HEK293 (cell line): ENCODE measurements at regions not wholly inside any gene's neighbourhood (a gene's known extent, or its start where the extent isn't known, plus 50 kb on each side); places are given as distances from the start of the nearest gene placed in this dataset.

ENCODE experiments used
- CTCF ChIA-PET: fragments of 350-600 bp; formaldehyde crosslinking; extraction: SDS; loops from one replicate; lab custom pipeline; 2021; ENCODE audit warnings: antibody characterized with exemption; lab: Yijun Ruan, JAX
- POLR2A ChIA-PET: fragments of 300-600 bp; formaldehyde crosslinking; extraction: SDS; loops from one replicate; lab custom pipeline; 2020; ENCODE audit warnings: antibody characterized with exemption, inconsistent platforms; lab: Yijun Ruan, JAX
- H3K27ac ChIP-seq: fragments of 200-500 bp; sonication (Bioruptor generic); 2 replicates; pipeline ENCODE4 v1.5.1; 2014; ENCODE audit warnings: low read depth, low read length, control low read depth, inconsistent platforms; ENCODE audit errors: extremely low read depth
- H3K36me3 ChIP-seq, 2 experiments: fragments of 200-500 bp in 1 of 2; sonication (Bioruptor generic) in 1 of 2; 1 replicate in 1 of 2; 2 replicates in 1 of 2; pipeline ENCODE4 v1.5.1; 2014 to 2017; ENCODE audit warnings: inconsistent platforms in 2 of 2, low read length in 2 of 2; ENCODE audit not compliant: control insufficient read depth in 2 of 2, insufficient read depth in 1 of 2
- H3K4me1 ChIP-seq: fragments of 200-500 bp; sonication (Bioruptor generic); 2 replicates; pipeline ENCODE4 v1.5.1; 2014; ENCODE audit warnings: mild to moderate bottlenecking, low read length, inconsistent platforms; ENCODE audit not compliant: control insufficient read depth, insufficient read depth
- H3K4me3 ChIP-seq: 2 replicates; pipeline ENCODE4 v1.5.1; 2011; ENCODE audit warnings: low read depth, mild to moderate bottlenecking, control low read depth, low read length, moderate library complexity
- H3K9me3 ChIP-seq: fragments of 200-500 bp; sonication (Bioruptor generic); 2 replicates; pipeline ENCODE4 v1.5.1; 2014; ENCODE audit warnings: low read depth, low read length, inconsistent platforms; ENCODE audit not compliant: control insufficient read depth, insufficient read depth
- HOXD13 ChIP-seq: sonication (generic); formaldehyde crosslinking; IDR thresholded peaks from 2 replicates; pipeline ENCODE4 v1.8.0; 2022; ENCODE audit warnings: missing genetic modification reagents, borderline replicate concordance
- IKZF3 ChIP-seq: fragments of 450-650 bp; IDR thresholded peaks from 2 replicates; pipeline ENCODE4 v1.5.0; 2018; ENCODE audit warnings: missing biosample characterization, mild to moderate bottlenecking, missing genetic modification characterization, moderate library complexity
- KLF7 ChIP-seq: fragments of 450-650 bp; formaldehyde crosslinking; IDR thresholded peaks from 2 replicates; pipeline ENCODE4 v1.5.1; 2016; ENCODE audit warnings: missing biosample characterization, missing genetic modification characterization, borderline replicate concordance
- SALL2 ChIP-seq: fragments of 450-650 bp; formaldehyde crosslinking; IDR thresholded peaks from 2 replicates; pipeline ENCODE4 v1.5.0; 2017; ENCODE audit warnings: missing biosample characterization, mild to moderate bottlenecking, missing genetic modification characterization, borderline replicate concordance
- SCRT2 ChIP-seq: fragments of 450-650 bp; formaldehyde crosslinking; IDR thresholded peaks from 2 replicates; pipeline ENCODE4 v1.5.1; 2016; ENCODE audit warnings: missing biosample characterization, missing genetic modification characterization
- SETDB1 ChIP-seq: IDR thresholded peaks from one replicate; pipeline ENCODE4 v1.6.1; 2017; ENCODE audit warnings: mild to moderate bottlenecking, low read length, moderate library complexity, mixed read lengths; ENCODE audit not compliant: insufficient read length
- SP3 ChIP-seq: fragments of 450-650 bp; formaldehyde crosslinking; IDR thresholded peaks from 2 replicates; pipeline ENCODE4 v1.5.1; 2016; ENCODE audit warnings: missing biosample characterization, missing genetic modification characterization
- YY2 ChIP-seq: fragments of 450-650 bp; formaldehyde crosslinking; IDR thresholded peaks from 2 replicates; pipeline ENCODE4 v1.5.1; 2016; ENCODE audit warnings: missing biosample characterization, missing genetic modification characterization
- ZFP37 ChIP-seq: fragments of 450-650 bp; formaldehyde crosslinking; IDR thresholded peaks from 2 replicates; pipeline ENCODE4 v1.5.1; 2016; ENCODE audit warnings: missing biosample characterization, missing genetic modification characterization
- ZFP41 ChIP-seq: fragments of 450-650 bp; formaldehyde crosslinking; IDR thresholded peaks from 2 replicates; pipeline ENCODE4 v1.5.1; 2016; ENCODE audit warnings: missing biosample characterization, missing genetic modification characterization, borderline replicate concordance
- ZNF19 ChIP-seq: fragments of 450-650 bp; formaldehyde crosslinking; IDR thresholded peaks from 2 replicates; pipeline ENCODE4; 2016; ENCODE audit warnings: missing biosample characterization, missing genetic modification characterization, low read depth
- ZNF214 ChIP-seq: fragments of 450-650 bp; formaldehyde crosslinking; IDR thresholded peaks from 2 replicates; pipeline ENCODE4 v1.5.1; 2017; ENCODE audit warnings: missing biosample characterization, mild to moderate bottlenecking, missing genetic modification characterization, borderline replicate concordance
- ZNF280C ChIP-seq: fragments of 450-650 bp; formaldehyde crosslinking; IDR thresholded peaks from 2 replicates; pipeline ENCODE4 v1.5.1; 2016; ENCODE audit warnings: missing biosample characterization, missing genetic modification characterization
- ZNF366 ChIP-seq: fragments of 450-650 bp; formaldehyde crosslinking; conservative IDR thresholded peaks from 2 replicates; pipeline ENCODE4 v1.5.1; 2016; ENCODE audit warnings: missing biosample characterization, missing genetic modification characterization
- ZNF391 ChIP-seq: fragments of 450-650 bp; formaldehyde crosslinking; IDR thresholded peaks from 2 replicates; pipeline ENCODE4 v1.5.1; 2016; ENCODE audit warnings: low read depth, missing biosample characterization, missing genetic modification characterization, borderline replicate concordance
- ZNF394 ChIP-seq: fragments of 450-650 bp; formaldehyde crosslinking; IDR thresholded peaks from 2 replicates; pipeline ENCODE4 v1.5.1; 2016; ENCODE audit warnings: missing biosample characterization, missing genetic modification characterization, mild to moderate bottlenecking, moderate library complexity, borderline replicate concordance
- ZNF416 ChIP-seq: fragments of 450-650 bp; formaldehyde crosslinking; IDR thresholded peaks from 2 replicates; pipeline ENCODE4 v1.5.1; 2016; ENCODE audit warnings: missing biosample characterization, missing genetic modification characterization
- ZNF473 ChIP-seq: fragments of 450-650 bp; formaldehyde crosslinking; IDR thresholded peaks from 2 replicates; pipeline ENCODE4 v1.5.1; 2017; ENCODE audit warnings: missing biosample characterization, missing genetic modification characterization
- ZNF48 ChIP-seq: fragments of 450-650 bp; formaldehyde crosslinking; IDR thresholded peaks from 2 replicates; pipeline ENCODE4 v1.5.1; 2016; ENCODE audit warnings: missing biosample characterization, missing genetic modification characterization
- ZNF596 ChIP-seq: fragments of 450-650 bp; IDR thresholded peaks from 2 replicates; pipeline ENCODE4 v1.5.0; 2018; ENCODE audit warnings: missing biosample characterization, mild to moderate bottlenecking, missing genetic modification characterization, moderate library complexity
- ZNF623 ChIP-seq: fragments of 450-650 bp; formaldehyde crosslinking; IDR thresholded peaks from 2 replicates; pipeline ENCODE4 v1.5.1; 2016; ENCODE audit warnings: missing biosample characterization, missing genetic modification characterization
- ZNF629 ChIP-seq: fragments of 450-650 bp; formaldehyde crosslinking; IDR thresholded peaks from 2 replicates; pipeline ENCODE4 v1.5.1; 2017; ENCODE audit warnings: missing biosample characterization, missing genetic modification characterization
- ZNF785 ChIP-seq: fragments of 450-650 bp; formaldehyde crosslinking; IDR thresholded peaks from 2 replicates; pipeline ENCODE4 v1.5.1; 2016; ENCODE audit warnings: missing biosample characterization, missing genetic modification characterization
- ZNF830 ChIP-seq: fragments of 450-650 bp; IDR thresholded peaks from 2 replicates; pipeline ENCODE4 v1.5.0; 2018; ENCODE audit warnings: missing biosample characterization, missing genetic modification characterization, low read depth, mild to moderate bottlenecking, moderate library complexity
- ZSCAN16 ChIP-seq: fragments of 450-650 bp; formaldehyde crosslinking; IDR thresholded peaks from 2 replicates; pipeline ENCODE4 v1.5.1; 2016; ENCODE audit warnings: missing biosample characterization, missing genetic modification characterization
- TF ChIP-seq, protein P1 (sequence below): fragments of 450-650 bp; formaldehyde crosslinking; IDR thresholded peaks from 2 replicates; pipeline ENCODE4 v1.5.1; 2016; ENCODE audit warnings: missing biosample characterization, missing genetic modification characterization
- TF ChIP-seq, protein P2 (sequence below): fragments of 450-650 bp; formaldehyde crosslinking; IDR thresholded peaks from 2 replicates; pipeline ENCODE4 v1.5.1; 2016; ENCODE audit warnings: missing biosample characterization, missing genetic modification characterization

DNA sequence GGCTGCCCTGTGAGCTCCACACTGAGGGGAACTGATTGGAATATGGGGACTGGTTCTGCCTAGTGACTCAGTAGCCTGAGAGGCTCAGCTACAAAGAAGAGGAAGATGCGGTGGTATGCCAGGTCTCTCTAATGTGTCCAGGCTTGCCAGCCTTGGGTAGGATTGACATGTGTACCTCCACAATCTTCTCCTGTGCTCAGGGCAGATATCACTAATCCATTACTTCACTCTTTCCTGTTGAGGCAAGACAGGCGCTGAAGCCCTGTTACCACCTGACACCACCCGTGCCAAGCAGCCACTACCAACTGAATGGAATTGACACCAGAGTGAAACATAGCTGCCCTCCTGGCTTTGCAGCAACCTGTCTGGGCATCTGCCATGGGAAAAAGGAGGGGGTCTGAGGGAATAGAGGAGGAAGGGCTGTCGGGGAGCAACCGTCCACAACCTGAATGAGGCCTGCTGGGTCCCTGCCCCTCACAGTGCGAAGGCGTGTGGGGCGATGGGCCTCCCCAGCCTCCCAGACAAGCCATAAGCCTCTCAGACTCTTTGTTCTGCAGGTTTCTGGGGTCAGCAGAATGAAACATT is 114.7 kb upstream of the CXCL14 start (continued):
- TF ChIP-seq SETDB1 = no peak

DNA sequence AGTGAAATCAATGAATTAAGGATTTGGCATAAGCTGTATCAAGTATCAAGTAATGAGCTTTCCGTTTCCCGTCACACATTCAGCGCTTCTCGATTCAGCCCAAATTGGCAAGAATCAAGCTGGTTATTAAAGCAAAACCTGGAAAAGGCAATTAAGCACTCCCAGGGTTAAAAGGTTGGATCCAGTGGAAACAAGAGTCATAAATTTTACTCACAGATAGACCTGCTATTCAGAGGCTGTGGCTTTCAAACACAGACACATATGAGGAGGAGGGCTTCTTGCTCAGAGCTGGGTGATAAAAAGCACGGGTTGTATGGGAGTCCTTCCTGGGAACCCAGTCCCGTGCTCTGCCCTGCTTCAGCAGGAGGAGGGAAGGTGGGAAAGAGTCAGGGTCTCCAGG is 112.3 kb upstream of the CXCL14 start:
- Histone ChIP-seq H3K4me1 (no peaks in the 10 kb centered on the region), H3K36me3 (no peaks in the 10 kb centered on the region)
- POLR2A ChIA-PET = no interaction called here
- TF ChIP-seq ZNF214 (no peak), ZNF48 (no peak), ZNF19 (no peak), ZFP41 (tag by site-specific recombination) (no peak), ZNF391 (no peak), HOXD13 (CRISPR knock-in tag) (no peak), ZFP37 (no peak)
- TF ChIP-seq, all 188 proteins: peak for 0
- H3K27ac ChIP-seq = no peak overlapping the region
- CTCF ChIA-PET = interaction anchor here (0.6 to 1.0 kb wide), 3 partner anchors 38 to 675 kb away, joined by 3 to 4 read pairs (median 4); no protein-coding TSS in a partner anchor
- H3K4me3 ChIP-seq = no peak overlapping the region
- H3K9me3 ChIP-seq = no peaks in the 10 kb centered on the region

DNA sequence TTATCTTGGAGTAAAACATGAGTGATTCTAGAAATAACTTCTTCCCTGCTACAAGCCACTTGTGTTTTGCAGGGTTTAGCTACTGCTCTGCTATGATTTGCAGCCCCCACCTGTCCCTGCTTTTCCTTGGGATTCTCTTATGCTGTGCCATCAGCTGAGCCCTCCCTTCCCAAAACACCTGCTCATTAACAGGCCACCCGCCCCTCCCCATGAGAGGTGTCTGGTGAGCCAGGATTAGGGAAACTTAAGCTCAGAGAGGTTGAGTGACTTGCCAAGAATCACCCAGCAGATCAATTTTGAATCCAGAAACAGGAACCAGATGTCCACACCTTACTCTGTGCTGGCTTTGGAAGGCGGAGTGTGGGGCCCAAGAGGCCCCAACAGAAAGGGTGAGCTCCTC is 111.7 kb upstream of the CXCL14 start:
- POLR2A ChIA-PET = no interaction called here
- no peak overlapping the region for H3K4me3 ChIP-seq

DNA sequence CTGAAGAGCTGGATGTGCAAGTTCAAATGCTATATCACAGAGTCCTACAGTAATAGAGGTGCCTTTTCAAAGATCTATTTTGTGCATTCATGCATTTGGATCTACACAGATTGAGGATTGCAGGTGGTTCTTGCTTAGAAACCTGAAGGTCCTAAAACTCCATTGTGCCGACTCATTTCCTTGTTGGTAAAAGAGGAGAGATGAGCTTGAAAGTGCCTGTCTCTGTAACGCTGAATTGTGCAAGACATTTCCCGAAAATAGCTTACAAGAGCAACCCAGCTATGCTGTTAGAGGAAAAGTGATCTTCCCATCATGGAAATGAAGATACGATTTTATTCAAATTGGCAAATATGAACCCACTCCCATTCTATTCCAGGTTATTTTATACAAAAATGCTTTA is 110.7 kb upstream of the CXCL14 start:
- POLR2A ChIA-PET = no interaction called here
- Histone ChIP-seq H3K36me3 (no peaks in the 10 kb centered on the region), H3K4me1 (no peaks in the 10 kb centered on the region), H3K4me3 (no peak overlapping the region)
- no peak for TF ChIP-seq ZNF623 (tag by site-specific recombination)
- TF ChIP-seq ZNF280C = no peak
- TF ChIP-seq ZSCAN16 (tag by site-specific recombination) = no peak
- no peak for TF ChIP-seq ZNF830
- no peak for TF ChIP-seq ZNF596 (tag by site-specific recombination)
- TF ChIP-seq KLF7 (tag by site-specific recombination) = no peak
- TF ChIP-seq ZNF629 (tag by site-specific recombination) = no peak
- no peak for TF ChIP-seq SCRT2
- TF ChIP-seq YY2 = no peak
- TF ChIP-seq ZNF366 (tag by site-specific recombination) = no peak
- no peak for TF ChIP-seq SP3 (tag by site-specific recombination)
- TF ChIP-seq, protein P1, sequence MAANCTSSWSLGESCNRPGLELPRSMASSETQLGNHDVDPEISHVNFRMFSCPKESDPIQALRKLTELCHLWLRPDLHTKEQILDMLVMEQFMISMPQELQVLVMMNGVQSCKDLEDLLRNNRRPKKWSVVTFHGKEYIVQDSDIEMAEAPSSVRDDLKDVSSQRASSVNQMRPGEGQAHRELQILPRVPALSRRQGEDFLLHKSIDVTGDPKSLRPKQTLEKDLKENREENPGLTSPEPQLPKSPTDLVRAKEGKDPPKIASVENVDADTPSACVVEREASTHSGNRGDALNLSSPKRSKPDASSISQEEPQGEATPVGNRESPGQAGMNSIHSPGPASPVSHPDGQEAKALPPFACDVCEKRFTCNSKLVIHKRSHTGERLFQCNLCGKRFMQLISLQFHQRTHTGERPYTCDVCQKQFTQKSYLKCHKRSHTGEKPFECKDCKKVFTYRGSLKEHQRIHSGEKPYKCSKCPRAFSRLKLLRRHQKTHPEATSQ (tag by site-specific recombination) = no peak
- no peak for TF ChIP-seq ZNF394
- TF ChIP-seq SETDB1 = no peak
- TF ChIP-seq ZNF416 (tag by site-specific recombination) = no peak
- TF ChIP-seq, protein P2, sequence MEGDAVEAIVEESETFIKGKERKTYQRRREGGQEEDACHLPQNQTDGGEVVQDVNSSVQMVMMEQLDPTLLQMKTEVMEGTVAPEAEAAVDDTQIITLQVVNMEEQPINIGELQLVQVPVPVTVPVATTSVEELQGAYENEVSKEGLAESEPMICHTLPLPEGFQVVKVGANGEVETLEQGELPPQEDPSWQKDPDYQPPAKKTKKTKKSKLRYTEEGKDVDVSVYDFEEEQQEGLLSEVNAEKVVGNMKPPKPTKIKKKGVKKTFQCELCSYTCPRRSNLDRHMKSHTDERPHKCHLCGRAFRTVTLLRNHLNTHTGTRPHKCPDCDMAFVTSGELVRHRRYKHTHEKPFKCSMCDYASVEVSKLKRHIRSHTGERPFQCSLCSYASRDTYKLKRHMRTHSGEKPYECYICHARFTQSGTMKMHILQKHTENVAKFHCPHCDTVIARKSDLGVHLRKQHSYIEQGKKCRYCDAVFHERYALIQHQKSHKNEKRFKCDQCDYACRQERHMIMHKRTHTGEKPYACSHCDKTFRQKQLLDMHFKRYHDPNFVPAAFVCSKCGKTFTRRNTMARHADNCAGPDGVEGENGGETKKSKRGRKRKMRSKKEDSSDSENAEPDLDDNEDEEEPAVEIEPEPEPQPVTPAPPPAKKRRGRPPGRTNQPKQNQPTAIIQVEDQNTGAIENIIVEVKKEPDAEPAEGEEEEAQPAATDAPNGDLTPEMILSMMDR (tag by site-specific recombination) = no peak
- no peak for TF ChIP-seq IKZF3 (tag by site-specific recombination)
- TF ChIP-seq, all 188 proteins: peak for 0
- Histone ChIP-seq H3K27ac (no peak overlapping the region), H3K9me3 (no peaks in the 10 kb centered on the region)
- CTCF ChIA-PET = interaction anchor here (0.6 kb wide), 1 partner anchor 138 kb away, joined by 3 read pairs; no protein-coding TSS in a partner anchor

More for the DNA sequence above, 111.7 kb upstream of the CXCL14 start:
- TF ChIP-seq ZNF473 (tag by site-specific recombination) (no peak), ZNF785 (tag by site-specific recombination) (no peak), SALL2 (tag by site-specific recombination) (no peak)
- CTCF ChIA-PET = interaction anchor here (1.0 kb wide), 2 partner anchors 39 to 674 kb away, joined by 3 to 4 read pairs; no protein-coding TSS in a partner anchor
- Histone ChIP-seq H3K4me1 (no peaks in the 10 kb centered on the region), H3K9me3 (no peaks in the 10 kb centered on the region), H3K27ac (no peak overlapping the region), H3K36me3 (no peaks in the 10 kb centered on the region)
